HepG2 (cell line): ENCODE measurements at regions not wholly inside any gene's neighbourhood (a gene's known extent, or its start where the extent isn't known, plus 50 kb on each side); places are given as distances from the start of the nearest gene placed in this dataset.

Experiments
- DMTF1 ChIP-seq: sonication (generic); formaldehyde crosslinking; IDR thresholded peaks from 2 replicates; pipeline ENCODE4 v1.4.0; 2020; ENCODE audit warnings: mild to moderate bottlenecking, missing genetic modification reagents
- ETV5 ChIP-seq: IDR thresholded peaks from 2 replicates; pipeline ENCODE4 v1.6.1; 2018; ENCODE audit warnings: missing biosample characterization, missing genetic modification reagents, inconsistent platforms, borderline replicate concordance
- GPN1 ChIP-seq: sonication (generic); formaldehyde crosslinking; IDR thresholded peaks from 2 replicates; pipeline ENCODE4 v1.5.1; 2020; ENCODE audit warnings: missing genetic modification reagents, borderline replicate concordance
- KLF9 ChIP-seq: IDR thresholded peaks from 2 replicates; pipeline ENCODE4 v1.6.1; 2016; ENCODE audit warnings: low read depth
- KMT2B ChIP-seq: IDR thresholded peaks from 2 replicates; pipeline ENCODE4 v1.6.1; 2016; ENCODE audit warnings: missing genetic modification reagents, missing compliant biosample characterization
- MAFF ChIP-seq: IDR thresholded peaks from 2 replicates; pipeline ENCODE4 v1.6.1; 2011; ENCODE audit warnings: low read depth, low read length, improper control_type of control experiment
- MAX ChIP-seq: IDR thresholded peaks from 2 replicates; pipeline ENCODE4 v1.6.1; 2012; ENCODE audit warnings: inconsistent platforms
- MYNN ChIP-seq: sonication (generic); formaldehyde crosslinking; IDR thresholded peaks from 2 replicates; pipeline ENCODE4 v1.4.0; 2020; ENCODE audit warnings: mild to moderate bottlenecking, low read depth, missing genetic modification reagents
- POLR2A ChIP-seq, 2 experiments: IDR thresholded peaks; 2 replicates each; pipeline ENCODE4 v1.6.1; 2011; ENCODE audit warnings: low read depth in 2 of 2, low read length in 2 of 2, mild to moderate bottlenecking in 1 of 2, moderate library complexity in 1 of 2; ENCODE audit not compliant: insufficient read depth in 1 of 2
- SNAI1 ChIP-seq: sonication (generic); formaldehyde crosslinking; IDR thresholded peaks from 2 replicates; pipeline ENCODE4 v1.5.0; 2020; ENCODE audit warnings: mild to moderate bottlenecking, missing genetic modification reagents, borderline replicate concordance
- THRA ChIP-seq: sonication (generic); formaldehyde crosslinking; IDR thresholded peaks from 2 replicates; pipeline ENCODE4 v1.4.0; 2020; ENCODE audit warnings: missing genetic modification reagents, borderline replicate concordance
- ZNF619 ChIP-seq: sonication (generic); formaldehyde crosslinking; IDR thresholded peaks from 2 replicates; pipeline ENCODE4 v1.4.0; 2020; ENCODE audit warnings: mild to moderate bottlenecking, missing genetic modification reagents
- ZNF747 ChIP-seq: sonication (generic); formaldehyde crosslinking; IDR thresholded peaks from 2 replicates; pipeline ENCODE4 v1.8.1; 2023; ENCODE audit warnings: missing genetic modification reagents, mild to moderate bottlenecking, borderline replicate concordance
- ZNF776 ChIP-seq: sonication (generic); formaldehyde crosslinking; IDR thresholded peaks from 2 replicates; pipeline ENCODE4 v1.4.0; 2020; ENCODE audit warnings: mild to moderate bottlenecking, missing genetic modification reagents

- TF ChIP-seq SNAI1 (no peak), KMT2B (CRISPR knock-in tag) (no peak), ETV5 (CRISPR knock-in tag) (no peak), MAX (no peak), GPN1 (CRISPR knock-in tag) (no peak), ZNF619 (no peak), KLF9 (CRISPR knock-in tag) (no peak), DMTF1 (no peak), ZNF776 (no peak), MAFF (no peak), THRA (no peak), ZNF747 (no peak), MYNN (no peak), POLR2A (IDR thresholded peaks at IDR 0.05; ENCODE audit: insufficient read depth in 1 of 2, low read depth in 2 of 2, low read length in 2 of 2) (no peak)
Measured at GRCh38 chr6:159418997-159419396, 249.8 kb downstream of the FNDC1 start.
